Endodermal cell (in vitro differentiated cells): ENCODE measurements at regions not wholly inside any gene's neighbourhood (a gene's known extent, or its start where the extent isn't known, plus 50 kb on each side); places are given as distances from the start of the nearest gene placed in this dataset.

Experiments
- DNase-seq: peaks from one replicate; pipeline ENCODE4 v3.0.0-alpha.2; 2017
- H3K27ac ChIP-seq: 2 replicates; pipeline ENCODE4 v1.5.1; 2013; ENCODE audit warnings: mild to moderate bottlenecking, low read depth, low read length, moderate library complexity
- H3K27me3 ChIP-seq: 2 replicates; pipeline ENCODE4 v1.6.1; 2013; ENCODE audit warnings: mild to moderate bottlenecking, low read length, moderate library complexity; ENCODE audit not compliant: insufficient read depth, control insufficient read depth, poor library complexity, severe bottlenecking
- H3K36me3 ChIP-seq: 2 replicates; pipeline ENCODE4 v1.7.0; 2013; ENCODE audit warnings: mild to moderate bottlenecking, low read length, moderate library complexity; ENCODE audit not compliant: control insufficient read depth, insufficient read depth
- H3K4me1 ChIP-seq: one replicate; pipeline ENCODE4 v1.7.0; 2013; ENCODE audit warnings: low read length; ENCODE audit not compliant: control insufficient read depth, insufficient read depth
- H3K4me3 ChIP-seq: 2 replicates; pipeline ENCODE4 v1.5.1; 2013; ENCODE audit warnings: mild to moderate bottlenecking, low read length, moderate library complexity
- H3K9ac ChIP-seq: 2 replicates; pipeline ENCODE4 v1.6.1; 2013; ENCODE audit warnings: mild to moderate bottlenecking, low read length, moderate library complexity; ENCODE audit not compliant: poor library complexity, severe bottlenecking; ENCODE audit errors: extremely low read depth
- H3K9me3 ChIP-seq: 2 replicates; pipeline ENCODE4 v1.6.1; 2013; ENCODE audit warnings: mild to moderate bottlenecking, low read length, moderate library complexity; ENCODE audit not compliant: control insufficient read depth
- H3K27ac Mint-ChIP-seq: 2 replicates; pipeline ENCODE4 v1.8.0; 2020; ENCODE audit warnings: mixed read lengths
- H3K27me3 Mint-ChIP-seq: 2 replicates; pipeline ENCODE4 v1.8.0; 2021; ENCODE audit warnings: mild to moderate bottlenecking, mixed read lengths; ENCODE audit not compliant: insufficient read depth
- H3K36me3 Mint-ChIP-seq: 2 replicates; pipeline ENCODE4 v1.8.0; 2020; ENCODE audit warnings: low read depth, mixed read lengths
- H3K4me1 Mint-ChIP-seq: 2 replicates; pipeline ENCODE4 v1.8.0; 2020; ENCODE audit warnings: mixed read lengths
- H3K4me3 Mint-ChIP-seq: 2 replicates; pipeline ENCODE4 v1.8.0; 2020; ENCODE audit warnings: mild to moderate bottlenecking, moderate library complexity, mixed read lengths
- H3K9me3 Mint-ChIP-seq: 2 replicates; pipeline ENCODE4 v1.8.0; 2020; ENCODE audit warnings: mild to moderate bottlenecking, mixed read lengths
- CTCF ChIP-seq: fragments of 200-600 bp; sonication (generic); conservative IDR thresholded peaks from 2 replicates; pipeline ENCODE4 v1.5.0; 2021; ENCODE audit warnings: antibody characterized with exemption, mild to moderate bottlenecking
- WGBS, 2 experiments: methylation state at CpG; one replicate each; pipeline versions ENCODE4 v1.1.5 to v1.1.7; 2013; ENCODE audit warnings: missing lambda C conversion rate in 2 of 2, mixed read lengths in 1 of 2; ENCODE audit not compliant: insufficient coverage in 1 of 2, insufficient read length in 1 of 2; 5-methylcytosine and 5-hydroxymethylcytosine counted together

GRCh38 chr1:239723776-239724367, 337.5 kb downstream of the CHRM3 start:
- H3K27ac Mint-ChIP-seq = no peak overlapping the region

GRCh38 chr1:239725371-239725770, 339.0 kb downstream of the CHRM3 start:
- Mint-ChIP-seq H3K27me3 (no peaks in the 10 kb centered on the region), H3K9me3 (no peaks in the 10 kb centered on the region), H3K4me3 (no peak overlapping the region), H3K27ac (no peak overlapping the region), H3K36me3 (no peaks in the 10 kb centered on the region), H3K4me1 (peaks cover 19% of the 10 kb centered on the region)
- Histone ChIP-seq H3K27me3 (no peaks in the 10 kb centered on the region), H3K9ac (no peak overlapping the region), H3K4me1 (no peaks in the 10 kb centered on the region), H3K27ac (no peak overlapping the region), H3K9me3 (peaks cover under 1% of the 10 kb centered on the region), H3K4me3 (no peak overlapping the region), H3K36me3 (no peaks in the 10 kb centered on the region)
- no peak for DNase-seq
- 56 to 96% methylated on average over 2 to 6 of the region's 6 CpGs for WGBS, 2 experiments
- no peak for TF ChIP-seq CTCF

More at GRCh38 chr1:239723776-239724367, 337.5 kb downstream of the CHRM3 start:
- H3K27ac ChIP-seq = no peak overlapping the region
- no peak overlapping the region for H3K4me3 ChIP-seq
- H3K4me1 ChIP-seq = no peaks in the 10 kb centered on the region
- no peaks in the 10 kb centered on the region for H3K27me3 ChIP-seq
- H3K9ac ChIP-seq = no peak overlapping the region
- H3K27me3 Mint-ChIP-seq = no peaks in the 10 kb centered on the region
- DNase-seq = no peak
- H3K9me3 ChIP-seq = no peaks in the 10 kb centered on the region
- no peak overlapping the region for H3K4me3 Mint-ChIP-seq
- no peaks in the 10 kb centered on the region for H3K9me3 Mint-ChIP-seq
- H3K36me3 Mint-ChIP-seq = no peaks in the 10 kb centered on the region
- H3K4me1 Mint-ChIP-seq = peaks cover 29% of the 10 kb centered on the region
- H3K36me3 ChIP-seq = no peaks in the 10 kb centered on the region
- 92% methylated on average over 2 of the region's 2 CpGs; no CpG with 5 or more reads in 1 of the 2 experiments for WGBS, 2 experiments
- TF ChIP-seq CTCF = no peak

- Histone ChIP-seq H3K36me3 (no peaks in the 10 kb centered on the region), H3K4me3 (no peak overlapping the region), H3K27ac (no peak overlapping the region), H3K4me1 (no peaks in the 10 kb centered on the region), H3K27me3 (no peaks in the 10 kb centered on the region), H3K9ac (no peak overlapping the region), H3K9me3 (peaks cover 6% of the 10 kb centered on the region)
- DNase-seq = no peak
- Mint-ChIP-seq H3K27ac (no peak overlapping the region), H3K36me3 (no peaks in the 10 kb centered on the region), H3K27me3 (no peaks in the 10 kb centered on the region), H3K4me3 (no peak overlapping the region), H3K4me1 (peaks cover 17% of the 10 kb centered on the region), H3K9me3 (no peaks in the 10 kb centered on the region)
- TF ChIP-seq CTCF = no peak
- WGBS, 2 experiments = 80 to 95% methylated on average over 1 to 5 of the region's 5 CpGs
Observed at GRCh38 chr1:239725933-239726332, 339.6 kb downstream of the CHRM3 start.
